GM12892 (cell line): ENCODE measurements at regions not wholly inside any gene's neighbourhood (a gene's known extent, or its start where the extent isn't known, plus 50 kb on each side); places are given as distances from the start of the nearest gene placed in this dataset.

Experiments used
- POLR2A ChIP-seq: IDR thresholded peaks from 2 replicates; pipeline ENCODE4 v1.6.1; 2011; ENCODE audit warnings: low read depth, low read length, control low read depth
- POLR2AphosphoS5 ChIP-seq: IDR thresholded peaks from 2 replicates; pipeline ENCODE4 v1.6.1; 2011; ENCODE audit warnings: low read depth, low read length, control low read depth

DNA sequence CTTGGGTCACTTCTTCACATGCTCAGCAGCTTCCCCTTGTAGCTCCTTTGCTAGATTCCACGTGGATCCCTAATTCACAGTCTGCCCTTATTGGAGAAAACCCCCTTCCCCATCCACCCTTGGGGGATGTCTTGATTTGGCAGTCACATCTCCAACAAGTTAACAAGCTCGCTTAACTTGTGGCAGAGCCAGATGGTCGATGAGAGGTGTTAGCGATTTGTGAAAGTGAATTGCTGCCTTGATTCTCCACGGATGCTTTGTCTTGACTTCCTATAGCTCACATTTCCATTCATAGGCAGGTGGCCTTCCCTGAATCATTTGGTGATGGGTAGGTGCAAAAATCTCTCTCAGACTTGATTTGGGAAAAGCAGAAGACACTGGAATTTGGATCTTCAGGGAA lies 387.9 kb downstream of the TCERG1L start:
- TF ChIP-seq POLR2A (no peak), POLR2AphosphoS5 (no peak)
